IMR-90 (cell line): ENCODE measurements at regions not wholly inside any gene's neighbourhood (a gene's known extent, or its start where the extent isn't known, plus 50 kb on each side); places are given as distances from the start of the nearest gene placed in this dataset.

Experiments used
- RAD21 ChIP-seq: IDR thresholded peaks from 2 replicates; pipeline ENCODE4 v1.6.1; 2012; ENCODE audit warnings: low read length, improper control_type of control experiment
- TF ChIP-seq, protein P1 (sequence below): conservative IDR thresholded peaks from 2 replicates; pipeline ENCODE4 v1.5.1; 2012; ENCODE audit warnings: mild to moderate bottlenecking, low read depth, low read length, improper control_type of control experiment

DNA sequence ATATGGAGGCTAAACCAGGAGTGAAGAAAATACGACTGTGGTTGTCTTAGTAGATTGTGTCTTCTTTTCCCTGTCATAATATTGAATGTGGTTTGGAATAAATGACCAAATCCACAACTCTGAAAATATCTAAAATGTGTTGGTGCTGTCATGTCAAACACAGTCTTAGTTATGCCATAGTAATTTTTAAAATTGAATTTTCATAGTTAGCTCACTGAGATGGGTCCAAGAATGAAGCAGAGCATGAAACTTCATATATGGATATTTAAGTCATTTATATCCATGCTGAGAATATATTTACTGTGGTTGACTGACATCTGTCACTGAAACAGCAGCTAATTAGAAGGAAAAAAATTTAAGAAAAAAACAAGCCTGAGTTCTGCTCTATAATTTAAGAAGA, 260.4 kb upstream of the ATP10B start:
- TF ChIP-seq, protein P1, sequence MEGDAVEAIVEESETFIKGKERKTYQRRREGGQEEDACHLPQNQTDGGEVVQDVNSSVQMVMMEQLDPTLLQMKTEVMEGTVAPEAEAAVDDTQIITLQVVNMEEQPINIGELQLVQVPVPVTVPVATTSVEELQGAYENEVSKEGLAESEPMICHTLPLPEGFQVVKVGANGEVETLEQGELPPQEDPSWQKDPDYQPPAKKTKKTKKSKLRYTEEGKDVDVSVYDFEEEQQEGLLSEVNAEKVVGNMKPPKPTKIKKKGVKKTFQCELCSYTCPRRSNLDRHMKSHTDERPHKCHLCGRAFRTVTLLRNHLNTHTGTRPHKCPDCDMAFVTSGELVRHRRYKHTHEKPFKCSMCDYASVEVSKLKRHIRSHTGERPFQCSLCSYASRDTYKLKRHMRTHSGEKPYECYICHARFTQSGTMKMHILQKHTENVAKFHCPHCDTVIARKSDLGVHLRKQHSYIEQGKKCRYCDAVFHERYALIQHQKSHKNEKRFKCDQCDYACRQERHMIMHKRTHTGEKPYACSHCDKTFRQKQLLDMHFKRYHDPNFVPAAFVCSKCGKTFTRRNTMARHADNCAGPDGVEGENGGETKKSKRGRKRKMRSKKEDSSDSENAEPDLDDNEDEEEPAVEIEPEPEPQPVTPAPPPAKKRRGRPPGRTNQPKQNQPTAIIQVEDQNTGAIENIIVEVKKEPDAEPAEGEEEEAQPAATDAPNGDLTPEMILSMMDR, result no peak
- TF ChIP-seq RAD21, result no peak
